ENCODE measurements at regions not wholly inside any gene's neighbourhood (a gene's known extent, or its start where the extent isn't known, plus 50 kb on each side); places are given as distances from the start of the nearest gene placed in this dataset.
"Not testable (repeated sequence)": the region's sequence is repeated elsewhere in the genome, so short reads cannot be mapped to it uniquely, and the experiment has no call there.

DNA sequence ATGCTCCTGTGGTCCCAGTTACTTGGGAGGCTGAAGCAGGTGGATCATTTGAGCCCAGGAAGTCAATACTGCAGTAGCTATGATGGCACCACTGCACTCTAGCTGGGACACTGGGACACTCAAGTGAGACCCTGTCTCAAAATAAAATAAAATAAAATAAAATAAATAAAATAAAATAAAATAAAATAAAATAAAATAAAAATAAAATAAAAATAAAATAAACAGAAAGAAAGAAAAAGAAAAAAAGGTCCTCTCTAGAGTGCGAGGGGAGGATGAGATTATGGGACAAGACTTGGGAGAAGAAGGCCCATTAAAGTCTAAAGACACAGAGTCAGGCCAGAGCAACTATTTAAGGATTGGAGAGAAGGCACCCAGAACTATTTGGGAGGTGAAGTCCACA lies 172.5 kb downstream of the IER5 start:
- DNase-seq = no peak

DNA sequence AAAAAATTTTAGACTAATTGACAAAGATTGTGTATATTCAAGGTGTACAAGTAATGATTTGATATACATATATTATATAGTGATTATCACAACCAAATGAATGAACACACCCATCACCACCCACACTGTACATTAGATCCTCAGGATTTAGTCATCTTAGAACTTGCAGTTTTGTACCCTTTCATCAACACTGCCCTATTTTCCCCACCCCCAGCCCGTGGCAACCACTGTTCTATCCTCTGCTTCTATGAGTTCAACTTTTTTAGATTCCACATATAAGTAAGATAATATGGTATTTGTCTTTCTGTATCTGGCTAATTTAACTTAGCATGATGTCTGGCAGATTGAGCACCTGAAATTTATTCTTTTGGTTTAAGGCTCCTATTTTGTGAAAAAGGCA lies 173.6 kb downstream of the IER5 start:
- no peak for DNase-seq

DNA sequence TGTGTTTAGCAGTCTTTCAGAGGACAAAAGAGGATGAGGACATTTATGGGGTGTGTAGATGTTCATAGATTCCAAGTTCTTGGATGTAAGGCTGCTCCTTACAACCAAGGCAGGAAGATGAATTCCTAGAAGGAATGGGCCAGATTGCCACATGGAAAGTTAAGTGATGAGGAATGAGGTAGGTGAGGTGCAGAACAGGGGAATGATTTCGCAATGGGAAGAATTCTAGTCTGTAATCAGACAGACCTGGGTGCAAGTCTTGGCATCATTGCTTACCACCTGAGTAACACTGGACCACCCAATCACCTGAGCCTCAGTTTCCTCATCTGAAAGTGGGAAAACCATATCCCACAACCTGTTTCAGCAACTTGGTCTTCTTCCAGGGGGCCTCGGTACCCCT lies 174.9 kb downstream of the IER5 start:
- DNase-seq = no peak

DNA sequence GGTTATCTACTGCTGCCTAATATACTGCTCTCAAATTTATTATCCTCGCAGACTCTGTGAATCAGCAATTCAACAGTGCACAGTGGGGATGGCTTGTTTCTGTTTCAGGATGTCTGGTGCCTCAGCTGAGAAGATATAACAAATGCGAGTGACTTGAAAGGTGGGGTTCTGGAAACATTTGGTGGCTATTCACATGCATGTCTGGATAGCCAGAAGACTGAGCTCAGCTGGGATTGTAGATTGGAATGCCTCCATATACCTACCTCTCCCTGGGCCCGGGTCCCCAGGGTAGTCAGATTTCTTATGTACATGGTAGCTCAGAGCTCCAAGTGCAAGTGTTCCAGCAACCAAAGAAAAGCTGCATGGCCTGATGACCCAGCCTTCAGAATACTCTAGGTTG lies 176.3 kb downstream of the IER5 start:
- DNase-seq = no peak

DNA sequence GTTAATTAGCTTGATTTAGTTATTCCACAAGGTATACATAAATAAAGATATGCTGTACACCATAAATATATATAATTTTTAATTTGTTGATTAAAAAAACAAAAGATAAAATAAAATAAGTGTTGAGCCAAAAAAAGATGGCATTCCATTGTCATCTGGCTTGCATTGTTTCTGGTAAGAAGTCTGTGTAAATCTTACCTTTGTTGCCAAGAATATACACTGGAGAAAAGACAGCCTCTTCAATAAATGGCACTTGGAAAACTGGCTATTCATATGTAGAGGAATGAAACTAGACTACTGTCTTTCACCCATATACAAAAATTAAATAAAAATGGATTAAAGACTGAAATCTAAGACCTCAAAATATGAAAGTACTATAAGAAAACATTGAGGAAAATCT lies 196.5 kb downstream of the IER5 start:
- DNase-seq = no peak

DNA sequence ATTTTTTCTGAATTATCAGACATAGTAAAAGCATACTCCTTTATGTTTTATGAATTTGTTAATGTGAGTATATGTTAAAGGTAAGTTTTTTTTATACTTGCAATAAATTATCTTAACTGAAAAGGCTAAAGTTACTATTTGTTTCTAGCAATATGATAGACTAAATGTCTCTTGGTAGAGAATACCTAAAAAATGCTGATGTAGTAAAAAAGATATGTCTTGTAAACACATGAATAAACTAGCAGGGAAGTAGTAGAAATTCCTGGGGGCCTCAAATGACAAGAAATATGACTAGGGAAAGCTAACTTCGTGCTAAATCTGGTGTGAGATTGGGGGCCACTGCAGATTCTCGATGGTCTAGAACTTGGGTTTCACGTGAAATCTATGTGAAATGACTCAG lies 188.1 kb upstream of the CACNA1E start:
- no peak for DNase-seq

DNA sequence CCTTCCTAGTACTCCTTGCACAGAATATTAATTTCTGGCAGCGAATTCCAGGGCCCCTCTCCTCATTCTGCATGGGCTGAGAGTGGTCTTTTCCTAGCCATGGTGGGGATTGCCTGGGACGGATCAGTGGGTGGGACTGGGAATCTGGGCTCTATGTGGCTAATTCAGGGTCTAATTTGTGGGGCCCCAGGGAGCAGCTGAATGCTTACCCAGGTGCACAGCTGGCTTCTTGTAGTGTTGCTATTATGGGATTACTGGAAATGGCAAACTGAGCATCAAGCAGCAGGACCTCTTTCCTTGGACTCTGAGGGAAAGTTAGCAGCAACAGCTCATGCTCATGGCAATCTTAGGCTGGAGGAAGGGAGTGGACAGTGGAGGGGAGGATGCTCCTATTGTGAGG lies 187.1 kb upstream of the CACNA1E start:
- no peak for DNase-seq

DNA sequence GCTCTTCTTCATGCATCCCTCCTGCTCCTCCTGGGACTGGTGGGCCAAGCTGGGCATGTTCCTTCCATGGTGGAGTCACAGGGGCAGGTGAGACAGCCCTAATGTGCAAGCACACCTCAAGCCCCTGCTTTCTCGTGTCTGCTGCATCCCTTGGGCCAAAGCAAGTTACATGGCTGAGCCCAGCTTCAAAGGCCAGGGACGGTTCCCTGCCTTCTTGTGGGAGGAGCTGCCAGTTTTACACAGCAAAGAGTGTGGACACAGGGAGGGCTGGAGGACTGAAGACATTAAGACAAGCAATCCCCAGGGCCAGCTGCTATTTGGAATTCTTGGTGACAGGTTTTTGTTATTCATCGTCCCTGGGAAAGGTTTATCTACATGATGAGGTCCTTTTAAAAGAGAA lies 175.2 kb upstream of the CACNA1E start:
- DNase-seq = no peak

DNA sequence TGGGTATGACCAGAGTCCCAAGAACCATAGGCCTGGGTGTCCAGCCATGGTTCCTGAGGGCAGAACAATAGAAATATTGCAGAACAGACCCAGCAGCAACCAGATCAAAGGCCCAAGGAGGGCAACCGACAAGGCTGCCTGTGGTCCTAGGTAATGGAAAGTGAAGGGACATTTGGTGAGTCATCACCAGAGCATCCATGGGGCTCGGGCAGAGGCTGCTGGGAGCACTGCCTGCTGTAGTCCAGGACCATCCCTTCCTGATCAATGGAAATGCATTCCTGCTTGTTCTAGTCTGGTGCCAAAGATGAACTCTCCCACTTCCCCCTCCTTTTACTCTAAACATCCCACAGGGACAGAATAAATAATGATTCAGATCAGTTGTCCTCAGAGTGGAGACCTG lies 172.8 kb upstream of the CACNA1E start:
- no peak for DNase-seq

DNA sequence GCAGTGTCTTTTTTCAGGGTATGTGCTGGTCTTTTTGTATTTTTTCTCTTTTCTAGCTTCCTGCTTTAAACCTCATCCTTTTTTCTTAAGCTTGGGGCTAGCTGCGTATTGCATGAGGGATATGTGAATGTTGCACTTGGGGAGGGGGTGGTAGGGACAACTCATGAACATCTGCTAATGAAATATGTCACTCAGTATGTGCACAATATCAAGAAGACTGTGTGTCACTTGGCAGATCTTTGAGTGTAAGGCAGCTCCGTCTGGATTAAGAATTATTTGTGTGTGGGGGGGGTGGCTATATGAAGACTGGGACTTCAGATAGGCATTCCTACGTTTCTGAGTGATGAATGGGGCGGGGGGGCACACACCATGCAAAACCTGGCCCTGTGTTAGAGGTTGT lies 170.4 kb upstream of the CACNA1E start:
- no peak for DNase-seq

DNA sequence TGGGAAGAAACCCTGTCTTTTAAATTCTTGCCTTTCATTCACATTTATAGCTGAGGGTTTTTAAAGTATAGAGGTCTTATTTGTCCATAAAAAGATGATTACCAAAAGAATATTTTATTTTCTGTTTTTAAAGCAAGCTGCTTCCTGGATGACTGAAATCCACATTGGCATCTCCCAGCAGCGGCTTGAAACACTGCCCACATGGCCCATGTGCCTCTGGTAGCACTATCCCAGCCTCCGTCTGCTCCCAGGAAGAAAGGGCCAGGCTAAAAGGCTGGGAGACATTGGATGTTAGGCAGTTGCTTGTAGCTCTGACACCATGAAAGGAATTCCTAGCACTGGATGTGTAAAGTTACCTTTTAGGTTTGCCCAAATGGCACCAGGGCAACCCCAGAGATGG lies 169.9 kb upstream of the CACNA1E start:
- DNase-seq = no peak

DNA sequence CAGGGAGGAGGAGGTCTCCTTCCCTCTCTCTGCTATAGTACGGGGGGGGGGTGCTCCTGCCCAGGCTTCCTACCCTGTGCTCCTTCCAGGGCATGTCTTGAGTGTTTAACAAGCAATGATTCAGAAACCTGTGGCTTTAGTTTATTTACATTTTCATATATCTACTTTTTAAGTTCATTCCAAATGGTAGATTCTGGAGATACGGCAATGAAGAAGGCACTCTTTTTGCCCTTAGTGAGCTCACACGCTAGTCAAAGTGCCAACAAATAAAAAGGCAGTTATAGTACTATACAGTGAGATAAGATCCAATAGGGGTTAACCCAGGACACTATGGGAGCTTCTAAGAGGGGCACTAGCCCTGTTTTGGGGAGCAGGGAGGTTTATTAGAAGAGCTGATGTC lies 169.3 kb upstream of the CACNA1E start:
- DNase-seq = no peak

DNA sequence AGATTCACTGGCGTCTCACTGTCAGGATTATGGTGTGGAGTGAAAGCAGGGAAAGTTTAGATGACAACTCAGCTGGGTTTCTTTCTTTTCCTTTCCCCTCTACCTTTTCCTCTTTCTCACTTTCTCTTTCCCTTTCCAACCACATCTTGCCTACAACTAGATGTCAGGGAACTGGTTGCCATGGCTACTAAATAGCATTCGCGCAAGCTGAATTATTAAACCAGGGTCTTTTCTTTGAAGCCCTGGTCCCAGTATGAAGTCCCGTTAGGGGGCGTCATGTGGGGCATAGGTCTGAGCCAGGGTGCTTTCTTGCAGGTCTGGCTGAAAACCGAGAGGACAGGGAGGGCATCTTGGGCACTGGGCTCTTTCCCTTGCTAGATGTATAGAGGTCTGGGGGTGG lies 168.4 kb upstream of the CACNA1E start:
- DNase-seq = no peak

DNA sequence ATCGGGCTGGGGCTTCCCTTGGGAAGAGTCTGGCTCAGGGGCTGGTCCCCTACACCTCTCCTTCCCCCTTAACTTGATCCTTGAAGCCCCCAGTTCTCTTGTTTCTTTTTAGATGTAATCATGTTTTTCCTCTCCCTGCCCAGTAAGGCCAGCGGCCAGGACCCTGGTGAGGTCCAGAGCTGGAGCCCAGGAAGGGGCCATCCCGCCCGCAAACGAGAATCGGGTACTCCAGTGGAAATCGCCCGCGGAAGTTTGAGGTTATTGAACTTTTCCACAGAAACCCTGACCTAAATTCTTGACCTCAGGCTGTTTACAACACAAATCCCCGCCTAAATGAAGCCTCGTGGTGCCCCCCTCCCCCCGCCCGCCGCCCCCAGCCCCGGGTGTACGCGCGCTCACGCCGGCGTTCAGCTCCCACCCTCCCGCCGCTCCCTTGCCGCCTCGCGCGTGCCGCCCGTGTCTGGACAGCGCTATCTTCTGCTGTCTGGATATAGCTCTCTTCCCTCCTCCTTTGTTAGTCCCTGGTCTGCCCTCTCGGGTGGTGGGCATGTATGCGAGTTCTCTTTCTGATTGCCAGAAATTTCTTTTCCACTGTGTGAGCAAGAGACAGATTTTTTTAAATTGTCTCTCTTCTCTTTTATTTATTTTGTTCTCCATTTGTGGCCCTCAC lies 165.9 kb upstream of the CACNA1E start:
- no peak for DNase-seq

DNA sequence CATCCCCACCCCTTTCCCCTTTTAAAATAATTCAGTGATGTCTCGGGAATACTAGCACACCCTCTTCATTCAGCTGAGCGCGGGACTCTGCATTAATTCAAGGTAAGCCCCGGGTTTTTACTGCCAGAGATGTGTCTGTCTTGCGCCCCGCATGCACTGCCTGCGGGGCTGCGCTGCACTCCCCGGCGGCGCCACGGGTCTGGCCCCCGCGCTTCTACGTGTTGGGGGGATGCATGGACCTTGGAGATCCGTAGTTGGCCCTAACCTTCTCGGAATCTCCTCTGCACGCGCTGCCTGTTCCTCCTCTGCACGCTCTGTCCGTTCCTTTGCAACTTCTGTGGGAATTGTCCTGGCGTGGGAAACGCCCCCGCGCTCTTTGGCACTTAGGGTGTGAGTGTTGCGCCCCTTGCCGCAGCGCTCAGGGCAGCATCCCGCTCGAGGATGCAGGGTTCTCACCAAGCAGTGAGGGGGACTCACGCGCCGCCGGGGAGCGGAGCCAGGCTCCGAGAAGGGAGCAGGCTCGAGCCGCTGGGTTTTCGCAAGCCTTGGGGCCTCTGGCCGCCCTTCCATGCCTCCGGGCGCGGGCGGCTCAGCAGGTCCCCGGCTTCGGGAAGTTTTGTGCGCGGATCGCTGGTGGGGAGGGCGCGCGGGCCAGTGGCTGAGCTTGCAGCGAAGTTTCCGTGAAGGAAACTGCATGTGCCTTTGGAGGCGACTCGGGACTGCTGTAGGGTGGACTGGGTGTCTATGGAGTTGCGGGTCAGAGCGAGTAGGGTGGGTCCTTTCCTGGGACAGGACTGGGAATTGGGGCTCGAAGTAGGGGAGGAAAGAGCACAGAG lies 165.1 kb upstream of the CACNA1E start:
- no peak for DNase-seq

DNA sequence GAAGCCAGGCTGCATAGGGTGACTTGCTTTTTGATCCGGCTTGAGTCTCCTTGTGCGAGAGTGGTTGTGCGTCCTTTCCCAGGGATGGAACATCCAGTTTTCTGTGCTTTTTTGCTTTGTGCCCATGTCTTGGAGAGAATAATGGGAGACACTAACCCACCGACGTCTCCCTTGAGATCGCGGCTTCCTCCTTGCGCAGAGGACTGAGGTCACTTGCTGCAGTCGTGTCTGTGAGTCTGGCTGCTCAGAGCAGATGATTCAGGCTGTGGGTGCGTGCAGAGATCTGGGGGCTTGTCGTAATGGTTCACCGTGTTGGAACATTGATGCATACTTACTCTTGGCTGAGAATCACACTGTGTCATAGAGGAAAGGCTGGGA lies 164.5 kb upstream of the CACNA1E start:
- DNase-seq = no peak

DNA sequence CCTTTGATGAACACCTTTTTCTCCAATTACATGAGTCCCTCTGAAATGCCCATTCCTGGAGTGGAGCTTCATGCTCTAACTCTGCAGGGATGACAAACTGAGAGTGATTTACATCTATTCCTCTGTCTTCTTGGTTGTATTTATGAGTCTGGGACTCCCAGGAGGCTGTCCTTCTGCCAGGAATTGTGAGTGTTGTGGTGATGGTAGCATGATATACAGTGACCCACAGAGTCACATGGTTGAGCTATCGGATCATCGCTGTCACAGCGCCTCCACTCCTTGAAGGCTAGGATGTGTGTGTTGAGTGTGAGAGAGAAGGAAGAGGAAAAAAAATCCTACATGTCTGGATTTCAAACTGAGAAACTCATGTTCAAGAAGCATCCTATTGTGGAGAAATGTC lies 163.4 kb upstream of the CACNA1E start:
- DNase-seq = no peak

DNA sequence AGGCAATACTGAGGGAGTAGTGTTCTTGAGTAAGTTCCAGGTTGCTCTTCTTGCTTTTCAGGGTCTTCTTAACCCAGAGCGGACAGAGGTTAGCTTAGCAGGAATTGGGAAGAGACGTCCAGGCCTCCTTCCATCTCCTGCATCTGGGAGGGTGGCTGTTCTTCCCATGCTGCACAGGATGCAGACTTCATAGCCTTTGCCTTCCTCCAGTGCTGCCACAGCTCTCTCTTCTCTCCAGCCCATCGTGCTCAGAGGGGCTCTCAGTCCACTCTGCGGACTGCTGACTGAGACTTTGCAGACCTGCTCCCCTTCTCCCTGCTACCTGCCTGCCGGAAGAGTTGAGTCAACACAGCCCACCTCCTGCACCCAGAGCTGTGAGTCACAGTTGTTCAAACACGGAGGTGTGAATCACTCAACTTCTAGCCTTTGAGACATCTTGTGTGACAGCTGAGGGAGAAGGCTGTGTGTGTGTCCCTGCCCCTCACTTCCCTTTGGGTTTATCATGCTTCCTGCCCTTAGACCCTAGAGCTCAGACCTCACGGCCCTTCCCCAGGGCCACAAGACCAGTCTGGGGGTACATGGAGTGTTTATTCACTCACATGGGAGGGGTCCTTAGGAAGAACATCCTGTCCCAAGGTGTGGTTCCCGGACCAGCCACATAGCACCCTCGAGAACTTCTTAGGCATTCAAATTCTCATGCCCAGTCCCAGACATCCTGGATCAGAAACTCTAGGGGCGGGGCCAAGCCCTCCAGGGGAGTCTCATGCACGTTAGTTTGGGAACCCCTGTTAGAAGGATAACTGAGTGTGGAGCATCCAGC lies 158.3 kb upstream of the CACNA1E start:
- DNase-seq = no peak

DNA sequence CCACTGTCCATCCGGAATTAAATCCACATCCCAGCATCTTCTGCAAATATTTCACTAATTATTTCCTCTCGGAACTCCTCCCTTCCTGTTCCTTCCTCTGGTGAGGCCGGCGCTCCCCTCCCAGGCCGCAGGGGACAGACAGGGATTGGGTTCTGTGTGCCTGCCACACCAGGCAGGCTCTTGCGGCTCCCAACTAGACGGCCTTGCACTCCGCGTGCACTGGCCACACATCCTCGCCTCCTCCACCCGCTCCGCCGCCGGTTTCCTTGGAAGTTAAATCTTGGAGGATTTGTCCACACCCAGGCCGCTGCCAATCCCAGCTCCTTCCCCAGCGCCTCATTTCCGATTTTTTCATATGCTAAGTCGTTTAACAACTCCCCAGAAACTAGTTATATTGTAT lies 157.6 kb upstream of the CACNA1E start:
- not testable (repeated sequence) for DNase-seq

DNA sequence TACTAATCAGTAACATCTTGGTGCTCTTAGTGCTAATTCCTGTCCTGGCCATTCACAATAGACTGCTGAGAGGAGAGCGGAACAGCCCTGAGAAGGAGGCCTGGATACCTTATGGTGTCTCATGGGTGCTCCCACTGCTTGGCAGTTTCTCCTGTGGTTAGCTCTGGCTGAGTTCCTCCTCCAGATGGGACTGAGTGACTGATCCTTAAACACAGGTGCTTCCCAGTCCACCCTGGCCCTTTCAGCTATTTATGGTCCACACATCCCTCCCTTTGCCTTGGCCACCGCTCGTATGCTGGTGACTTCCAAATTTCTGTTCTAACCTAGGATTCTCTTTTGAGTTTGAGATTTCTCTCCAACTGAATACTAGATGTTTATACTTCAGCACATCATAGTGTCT lies 157.0 kb upstream of the CACNA1E start:
- DNase-seq = no peak

DNA sequence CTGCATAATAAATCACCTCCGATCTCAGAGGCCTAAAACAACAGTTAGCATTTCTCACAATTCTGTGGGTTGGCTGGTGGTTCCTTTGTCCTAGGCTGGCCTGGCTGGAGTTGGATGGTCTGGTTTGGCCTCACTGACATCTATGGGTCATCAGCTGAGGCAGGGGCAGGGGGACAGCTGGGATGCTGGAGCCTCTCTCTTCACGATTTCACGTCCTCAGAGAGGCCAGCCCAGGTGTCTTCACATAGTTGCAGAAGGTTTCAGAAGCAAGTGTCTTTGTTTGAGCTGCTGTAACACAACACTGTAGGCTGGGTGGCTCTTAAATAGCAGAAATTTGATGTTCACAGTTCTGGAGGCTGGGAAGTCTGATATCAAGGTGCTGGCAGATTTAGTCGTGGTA lies 155.5 kb upstream of the CACNA1E start:
- no peak for DNase-seq

DNA sequence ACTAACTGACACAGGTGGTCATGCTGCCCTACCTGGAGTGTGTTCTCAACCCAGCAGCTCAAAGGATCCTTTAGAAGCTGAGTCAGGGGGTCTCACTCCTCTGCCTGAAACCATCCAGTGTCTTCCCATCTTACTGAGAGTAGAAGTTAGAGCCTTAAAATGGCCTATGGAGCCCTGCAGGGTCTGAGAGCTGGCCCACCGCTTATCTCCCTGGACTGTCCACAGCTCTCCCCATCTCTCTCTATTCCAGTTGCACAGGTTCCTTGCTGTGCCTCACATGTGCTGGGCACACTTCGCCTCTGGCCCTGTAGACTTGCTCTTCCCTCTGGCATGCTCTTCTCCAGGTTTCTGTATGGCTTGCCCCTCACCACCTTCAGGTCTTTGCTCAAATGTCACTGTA lies 148.6 kb upstream of the CACNA1E start:
- no peak for DNase-seq

DNA sequence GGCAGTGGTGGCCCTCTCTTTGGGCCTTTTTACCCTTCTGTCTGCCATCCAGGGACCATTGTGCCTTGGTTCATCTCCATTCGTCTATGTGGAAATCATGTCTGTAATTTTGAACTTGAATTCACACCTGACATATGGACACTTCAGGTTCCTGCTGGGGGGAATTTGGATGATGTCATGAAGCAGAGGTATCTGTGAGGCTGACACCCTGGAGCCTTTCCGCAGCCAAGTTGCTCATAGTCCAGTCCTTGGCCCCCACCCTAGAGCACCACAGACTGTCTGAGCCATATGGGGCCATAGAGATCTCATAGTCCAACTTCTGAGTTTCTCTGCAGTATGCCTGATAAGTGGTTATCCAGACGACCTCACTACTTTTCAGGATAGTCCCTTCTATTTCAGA lies 147.7 kb upstream of the CACNA1E start:
- DNase-seq = no peak

DNA sequence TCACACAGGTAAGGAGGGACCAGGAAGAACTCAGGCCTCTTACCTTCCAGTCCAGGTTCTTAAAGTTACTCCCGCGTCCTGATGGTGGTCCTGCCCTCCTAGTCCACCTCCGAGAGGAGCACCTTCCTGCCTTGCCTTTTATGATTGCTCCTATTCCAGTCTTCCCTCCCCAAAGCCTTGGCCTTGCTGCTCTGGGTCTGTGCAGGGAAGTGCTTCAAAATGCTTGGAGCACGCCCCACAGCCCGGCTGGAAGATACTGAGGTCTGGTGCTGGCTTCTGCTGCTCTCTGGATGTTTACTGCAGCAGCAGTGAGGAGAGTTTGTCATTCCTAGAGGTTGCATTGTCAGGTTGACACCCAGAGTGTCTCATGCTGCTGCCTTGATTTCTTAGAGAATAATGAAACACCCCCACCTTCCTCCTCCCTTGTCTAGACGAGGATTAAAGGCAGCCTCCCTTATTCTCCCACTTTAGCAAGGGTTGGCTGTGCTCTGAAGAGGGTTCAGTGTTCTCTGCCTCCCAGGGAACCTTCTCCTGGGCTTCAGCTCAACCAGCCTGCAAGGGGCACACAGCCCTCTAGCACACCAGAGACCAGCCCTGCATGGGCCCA lies 142.2 kb upstream of the CACNA1E start:
- DNase-seq = no peak

Measured in NCI-H2029 treated with DMSO at 0.1 percent for 48 hours (cell line).